Natural killer cell (primary cell): ENCODE measurements at regions not wholly inside any gene's neighbourhood (a gene's known extent, or its start where the extent isn't known, plus 50 kb on each side); places are given as distances from the start of the nearest gene placed in this dataset.

Experiments used
- ATAC-seq, 3 donors: fragments of 150-1000 bp in 2 of 3; fragments of 200-7000 bp in 1 of 3; cut with Tn5 transposase; 1 replicate in 1 of 3; 2 replicates in 2 of 3; pipeline ENCODE4 v1.10.0; 2021; ENCODE audit warnings: mild to moderate bottlenecking in 2 of 3, moderate library complexity in 2 of 3
- DNase-seq, 2 donors: peaks; one replicate each; pipeline versions ENCODE4 v3.0.0 to v3.0.0-alpha.2; 2013 to 2021; ENCODE audit warnings: mixed read lengths in 1 of 2
- H3K27ac ChIP-seq: one replicate; pipeline ENCODE4 v1.5.1; 2013; ENCODE audit warnings: mild to moderate bottlenecking, low read length
- H3K27me3 ChIP-seq: one replicate; pipeline ENCODE4 v1.6.1; 2013; ENCODE audit warnings: low read length; ENCODE audit not compliant: control insufficient read depth, insufficient read depth
- H3K36me3 ChIP-seq: one replicate; pipeline ENCODE4 v1.6.1; 2013; ENCODE audit warnings: low read length; ENCODE audit not compliant: control insufficient read depth, insufficient read depth
- H3K4me1 ChIP-seq: one replicate; pipeline ENCODE4 v1.6.1; 2013; ENCODE audit warnings: low read length; ENCODE audit not compliant: control insufficient read depth, insufficient read depth
- H3K4me3 ChIP-seq: one replicate; pipeline ENCODE4 v1.5.1; 2013; ENCODE audit warnings: low read length
- H3K9me3 ChIP-seq: one replicate; pipeline ENCODE4 v1.6.1; 2013; ENCODE audit warnings: low read length; ENCODE audit not compliant: control insufficient read depth, insufficient read depth
- H3K27ac Mint-ChIP-seq, 2 donors: one replicate each; pipeline ENCODE4 v1.8.0; 2022; ENCODE audit warnings: mild to moderate bottlenecking in 2 of 2, mixed read lengths in 2 of 2, moderate library complexity in 1 of 2
- H3K27me3 Mint-ChIP-seq, 2 donors: one replicate each; pipeline ENCODE4 v1.8.0; 2022; ENCODE audit warnings: low read depth in 2 of 2, mixed read lengths in 2 of 2
- H3K36me3 Mint-ChIP-seq: one replicate; pipeline ENCODE4 v1.8.0; 2022; ENCODE audit warnings: mixed read lengths
- H3K4me1 Mint-ChIP-seq, 2 donors: one replicate each; pipeline ENCODE4 v1.8.0; 2022; ENCODE audit warnings: mixed read lengths in 2 of 2
- H3K4me3 Mint-ChIP-seq: one replicate; pipeline ENCODE4 v1.8.0; 2022; ENCODE audit warnings: mild to moderate bottlenecking, moderate library complexity, mixed read lengths
- H3K9me3 Mint-ChIP-seq, 2 donors: one replicate each; pipeline ENCODE4 v1.8.0; 2022; ENCODE audit warnings: mixed read lengths in 2 of 2
- CTCF ChIP-seq: fragments of 200-600 bp; IDR thresholded peaks from one replicate; pipeline ENCODE4 v1.8.0; 2022; ENCODE audit warnings: antibody characterized with exemption
- WGBS: methylation state at CpG from one replicate; pipeline ENCODE4 v1.1.7; 2013; ENCODE audit warnings: missing lambda C conversion rate; ENCODE audit not compliant: insufficient coverage; 5-methylcytosine and 5-hydroxymethylcytosine counted together
- intact Hi-C: fragments of 100-400 bp; cut with micrococcal nuclease; formaldehyde crosslinking; loops from one replicate; pipeline ENCODE4 v1.14.2; 2022

DNA sequence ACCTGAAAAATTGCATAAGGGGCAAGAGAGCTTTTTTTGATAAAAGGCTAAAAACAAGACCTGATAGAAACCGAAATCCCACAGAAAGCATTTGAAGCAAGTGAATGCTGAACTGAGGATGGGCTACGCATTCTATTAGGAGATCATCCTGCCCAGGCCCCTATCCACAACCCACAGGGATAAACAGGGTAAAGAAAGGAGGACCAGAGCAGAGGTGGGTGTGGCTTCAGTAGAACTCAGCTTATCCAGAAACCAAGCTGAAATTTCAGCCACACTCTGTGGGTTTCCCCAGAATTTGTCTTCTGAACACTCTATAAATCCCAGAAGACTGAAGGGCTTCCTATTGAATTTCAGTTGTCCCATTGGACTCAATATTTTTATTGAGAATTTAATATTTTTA lies 195.1 kb downstream of the ETS1 start:
- WGBS, result 89% methylated on average over 1 of the region's 2 CpGs
- DNase-seq (no peak), ATAC-seq (no peak)
- no peak for TF ChIP-seq CTCF
- no peak overlapping the region for H3K4me3 ChIP-seq
- no peaks in the 10 kb centered on the region for H3K9me3 Mint-ChIP-seq
- intact Hi-C loops, result no loop called here
- H3K36me3 ChIP-seq, result no peaks in the 10 kb centered on the region
- no peak overlapping the region for H3K27ac ChIP-seq
- no peak overlapping the region for H3K4me3 Mint-ChIP-seq
- no peak overlapping the region for H3K27ac Mint-ChIP-seq
- H3K4me1 Mint-ChIP-seq, result peaks cover 0 to 8% of the 10 kb centered on the region in 2 donors
- H3K36me3 Mint-ChIP-seq, result no peaks in the 10 kb centered on the region
- no peaks in the 10 kb centered on the region for H3K27me3 Mint-ChIP-seq
- H3K9me3 ChIP-seq, result no peaks in the 10 kb centered on the region
- H3K4me1 ChIP-seq, result no peaks in the 10 kb centered on the region
- no peaks in the 10 kb centered on the region for H3K27me3 ChIP-seq

GRCh38 chr11:128391811-128392210 lies 195.5 kb downstream of the ETS1 start:
- WGBS, result 88% methylated on average over 2 of the region's 2 CpGs
- Histone ChIP-seq H3K27ac (no peak overlapping the region), H3K36me3 (no peaks in the 10 kb centered on the region), H3K4me3 (no peak overlapping the region), H3K27me3 (no peaks in the 10 kb centered on the region), H3K9me3 (no peaks in the 10 kb centered on the region), H3K4me1 (no peaks in the 10 kb centered on the region)
- DNase-seq (no peak), ATAC-seq (no peak)
- TF ChIP-seq CTCF, result no peak
- Mint-ChIP-seq H3K4me1 (peaks cover 0 to 11% of the 10 kb centered on the region in 2 donors), H3K27me3 (no peaks in the 10 kb centered on the region), H3K9me3 (no peaks in the 10 kb centered on the region), H3K36me3 (no peaks in the 10 kb centered on the region), H3K27ac (no peak overlapping the region), H3K4me3 (no peak overlapping the region)
- intact Hi-C loops, result no loop called here

DNA sequence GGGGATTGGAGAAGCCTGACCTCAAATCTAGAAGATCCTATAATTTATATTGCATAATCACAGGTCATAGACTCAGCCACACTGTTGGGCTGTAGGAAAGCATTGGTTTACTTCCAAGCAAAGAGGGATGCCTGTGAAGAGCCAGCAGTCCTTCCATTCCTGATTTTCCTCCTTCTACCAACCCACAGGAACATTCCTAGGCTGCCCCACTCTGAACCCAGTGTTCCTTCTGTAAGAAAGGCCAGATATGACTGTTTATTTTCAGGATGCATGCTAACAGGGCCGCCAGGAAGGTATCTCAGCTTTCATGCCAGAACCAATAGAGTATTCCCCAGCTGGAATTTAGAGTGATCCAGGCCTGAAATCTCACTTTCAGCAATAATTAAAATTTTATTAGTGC lies 197.1 kb downstream of the ETS1 start:
- Histone ChIP-seq H3K36me3 (no peaks in the 10 kb centered on the region), H3K27me3 (no peaks in the 10 kb centered on the region), H3K4me1 (no peaks in the 10 kb centered on the region), H3K4me3 (no peak overlapping the region), H3K9me3 (no peaks in the 10 kb centered on the region), H3K27ac (no peak overlapping the region)
- H3K4me3 Mint-ChIP-seq, result no peak overlapping the region
- ATAC-seq (no peak), DNase-seq (no peak)
- no peaks in the 10 kb centered on the region for H3K9me3 Mint-ChIP-seq
- H3K27me3 Mint-ChIP-seq, result no peaks in the 10 kb centered on the region
- WGBS, result 100% methylated on average over 1 of the region's 1 CpG
- H3K4me1 Mint-ChIP-seq, result peaks cover 0 to 11% of the 10 kb centered on the region in 2 donors
- intact Hi-C loops, result no loop called here
- H3K36me3 Mint-ChIP-seq, result no peaks in the 10 kb centered on the region
- H3K27ac Mint-ChIP-seq, result no peak overlapping the region
- TF ChIP-seq CTCF, result no peak

- H3K4me3 Mint-ChIP-seq, result no peak overlapping the region
Observed at GRCh38 chr11:128389461-128389976, 197.8 kb downstream of the ETS1 start.

More at GRCh38 chr11:128389461-128389976, 197.8 kb downstream of the ETS1 start:
- TF ChIP-seq CTCF, result no peak
- no peaks in the 10 kb centered on the region for H3K27me3 ChIP-seq
- H3K27ac Mint-ChIP-seq, result no peak overlapping the region
- H3K9me3 ChIP-seq, result no peaks in the 10 kb centered on the region
- no peak overlapping the region for H3K27ac ChIP-seq
- no peaks in the 10 kb centered on the region for H3K36me3 ChIP-seq
- H3K4me1 ChIP-seq, result no peaks in the 10 kb centered on the region
- peaks cover 0 to 11% of the 10 kb centered on the region in 2 donors for H3K4me1 Mint-ChIP-seq
- ATAC-seq, result no peak
- no peaks in the 10 kb centered on the region for H3K36me3 Mint-ChIP-seq
- no peaks in the 10 kb centered on the region for H3K27me3 Mint-ChIP-seq
- intact Hi-C loops, result no loop called here
- H3K9me3 Mint-ChIP-seq, result no peaks in the 10 kb centered on the region
- H3K4me3 ChIP-seq, result no peak overlapping the region
- no peak for DNase-seq
- 96% methylated on average over 7 of the region's 7 CpGs for WGBS
